ENCODE measurements at regions not wholly inside any gene's neighbourhood (a gene's known extent, or its start where the extent isn't known, plus 50 kb on each side); places are given as distances from the start of the nearest gene placed in this dataset.

DNA sequence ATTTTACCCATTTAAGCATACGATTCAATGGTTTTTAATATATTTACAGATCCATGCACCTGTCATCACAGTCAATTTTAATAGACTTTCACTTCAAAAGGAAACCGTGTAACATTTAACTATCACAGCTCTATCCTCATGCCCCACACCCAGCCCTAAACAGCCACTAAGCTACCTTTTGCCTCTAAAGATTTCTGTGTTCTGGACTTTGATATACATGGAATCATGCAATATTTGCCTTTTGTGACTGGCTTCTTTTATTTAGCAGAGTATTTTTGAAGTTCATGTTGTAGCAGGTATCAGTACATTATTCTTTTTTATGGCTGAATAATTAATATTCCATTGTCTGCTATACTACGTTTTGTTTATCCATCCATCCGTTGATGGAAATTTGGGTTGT is 50.3 kb upstream of the STX16 start:
- DNase-seq (ENCODE audit: low spot score) = no peak
- no peak for TF ChIP-seq CTCF (IDR thresholded peaks at IDR 0.05)
- Histone ChIP-seq H3K27me3 (no peaks in the 10 kb centered on the region), H3K27ac (no peak overlapping the region), H3K4me1 (no peaks in the 10 kb centered on the region), H3K36me3 (no peaks in the 10 kb centered on the region), H3K4me3 (no peak overlapping the region), H3K9me3 (peaks cover 0 to 9% of the 10 kb centered on the region in 2 donors)

- DNase-seq (ENCODE audit: low spot score) = no peak
- no peak overlapping the region for H3K4me3 ChIP-seq
- no peaks in the 10 kb centered on the region for H3K4me1 ChIP-seq
- no peaks in the 10 kb centered on the region for H3K36me3 ChIP-seq
- peaks cover 0 to 9% of the 10 kb centered on the region in 2 donors for H3K9me3 ChIP-seq
- no peak for TF ChIP-seq CTCF (IDR thresholded peaks at IDR 0.05)
- H3K27ac ChIP-seq = no peak overlapping the region
- H3K27me3 ChIP-seq = no peaks in the 10 kb centered on the region
Measured at GRCh38 chr20:58599966-58600365, 51.1 kb upstream of the STX16 start.

- no peaks in the 10 kb centered on the region for H3K27me3 ChIP-seq
- no peaks in the 10 kb centered on the region for H3K4me1 ChIP-seq
- no peaks in the 10 kb centered on the region for H3K36me3 ChIP-seq
- peaks cover 0 to 9% of the 10 kb centered on the region in 2 donors for H3K9me3 ChIP-seq
- H3K4me3 ChIP-seq = no peak overlapping the region
- TF ChIP-seq CTCF (IDR thresholded peaks at IDR 0.05) = no peak
- no peak overlapping the region for H3K27ac ChIP-seq
- DNase-seq (ENCODE audit: low spot score) = no peak
Measured at GRCh38 chr20:58598211-58599015, 52.7 kb upstream of the STX16 start.

DNA sequence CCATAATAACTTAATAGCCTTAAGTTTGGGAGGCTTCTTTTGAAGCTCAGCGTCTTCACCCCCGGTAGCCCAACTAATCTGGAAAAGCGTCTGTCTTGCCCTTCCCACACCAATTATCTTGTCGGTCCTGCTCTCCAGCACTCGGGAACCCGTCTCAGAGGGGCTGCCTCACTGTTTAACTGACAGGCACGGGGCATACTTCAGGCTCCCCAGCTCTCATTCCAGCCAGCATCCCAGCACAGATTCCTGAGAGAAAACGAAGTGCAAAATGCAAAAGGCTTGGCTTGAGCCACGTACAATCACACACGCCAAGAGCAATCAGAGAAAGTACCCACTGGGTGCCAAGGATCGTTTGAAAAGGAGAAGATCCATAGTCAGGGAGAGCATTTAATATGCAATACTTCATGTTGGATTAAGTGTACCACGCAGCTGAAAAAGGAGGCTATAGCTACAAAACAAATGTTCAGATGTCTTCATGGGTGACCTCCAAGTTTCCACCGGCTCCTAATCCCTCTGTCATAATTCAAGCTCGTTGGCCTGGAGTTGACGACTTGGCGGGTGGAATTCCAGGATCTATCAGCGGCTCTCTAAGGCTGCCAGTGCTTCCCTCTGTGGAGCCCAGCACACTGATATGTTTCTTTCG is 53.7 kb upstream of the STX16 start:
- Histone ChIP-seq H3K4me3 (no peak overlapping the region), H3K36me3 (no peaks in the 10 kb centered on the region), H3K9me3 (peaks cover 0 to 3% of the 10 kb centered on the region in 2 donors), H3K27me3 (no peaks in the 10 kb centered on the region), H3K27ac (peak overlapping the region; percentile 12 to 58), H3K4me1 (no peaks in the 10 kb centered on the region)
- TF ChIP-seq CTCF (IDR thresholded peaks at IDR 0.05) = no peak
- no peak for DNase-seq (ENCODE audit: low spot score)

DNA sequence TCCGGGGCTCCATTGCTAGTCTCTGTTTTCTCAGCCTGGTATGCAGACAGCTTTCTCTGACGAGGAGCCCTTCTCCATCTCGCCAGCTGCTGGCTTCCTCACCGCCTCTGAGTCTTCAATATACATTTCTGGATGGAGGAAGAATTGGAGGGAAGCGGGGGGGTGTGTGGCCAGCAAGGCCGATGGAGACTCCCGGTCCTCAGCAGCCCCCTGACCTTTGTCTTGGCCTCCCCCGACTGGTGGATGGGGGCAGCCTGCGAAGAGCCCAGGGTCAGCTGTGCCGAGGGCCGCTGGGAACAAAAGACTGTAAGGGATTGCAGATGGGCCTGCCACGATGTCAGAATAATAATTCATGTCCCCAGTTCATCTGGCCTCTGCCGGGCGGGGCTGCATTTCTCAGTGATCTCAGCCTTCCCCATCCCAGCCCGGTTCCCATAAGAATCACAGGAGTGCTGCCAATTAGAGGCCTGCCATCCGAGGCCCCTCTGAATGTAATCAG is 54.3 kb upstream of the STX16 start:
- Histone ChIP-seq H3K27ac (peak overlapping the region; percentile 12 to 58), H3K4me1 (no peaks in the 10 kb centered on the region), H3K27me3 (no peaks in the 10 kb centered on the region), H3K36me3 (no peaks in the 10 kb centered on the region), H3K9me3 (peaks cover 0 to 3% of the 10 kb centered on the region in 2 donors), H3K4me3 (no peak overlapping the region)
- no peak for TF ChIP-seq CTCF (IDR thresholded peaks at IDR 0.05)
- DNase-seq (ENCODE audit: low spot score) = no peak
